ENCODE measurements at regions not wholly inside any gene's neighbourhood (a gene's known extent, or its start where the extent isn't known, plus 50 kb on each side); places are given as distances from the start of the nearest gene placed in this dataset.

DNA sequence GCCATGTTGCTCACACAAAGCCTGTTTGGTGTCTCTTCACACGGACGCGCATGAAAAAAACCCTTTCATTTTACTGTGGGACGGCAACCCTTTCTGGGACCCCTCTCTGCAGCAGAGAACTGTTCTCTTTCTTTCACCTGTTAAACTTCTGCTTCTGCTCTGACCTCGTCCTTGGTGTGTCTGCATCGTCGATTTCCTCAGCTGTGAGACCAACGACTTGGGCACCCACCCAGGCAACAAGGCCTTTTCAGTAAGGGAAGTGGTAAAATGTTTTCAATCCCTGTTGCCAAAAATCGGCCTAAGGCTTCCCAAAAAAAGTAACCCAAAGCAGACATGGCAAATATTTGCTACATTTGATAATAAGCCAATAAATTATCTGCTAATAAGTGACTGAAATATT lies 515.3 kb downstream of the IRS2 start:
- no peak for TF ChIP-seq EZH2 (IDR thresholded peaks at IDR 0.05; ENCODE audit: borderline replicate concordance, low read length)
- TF ChIP-seq, protein P1, sequence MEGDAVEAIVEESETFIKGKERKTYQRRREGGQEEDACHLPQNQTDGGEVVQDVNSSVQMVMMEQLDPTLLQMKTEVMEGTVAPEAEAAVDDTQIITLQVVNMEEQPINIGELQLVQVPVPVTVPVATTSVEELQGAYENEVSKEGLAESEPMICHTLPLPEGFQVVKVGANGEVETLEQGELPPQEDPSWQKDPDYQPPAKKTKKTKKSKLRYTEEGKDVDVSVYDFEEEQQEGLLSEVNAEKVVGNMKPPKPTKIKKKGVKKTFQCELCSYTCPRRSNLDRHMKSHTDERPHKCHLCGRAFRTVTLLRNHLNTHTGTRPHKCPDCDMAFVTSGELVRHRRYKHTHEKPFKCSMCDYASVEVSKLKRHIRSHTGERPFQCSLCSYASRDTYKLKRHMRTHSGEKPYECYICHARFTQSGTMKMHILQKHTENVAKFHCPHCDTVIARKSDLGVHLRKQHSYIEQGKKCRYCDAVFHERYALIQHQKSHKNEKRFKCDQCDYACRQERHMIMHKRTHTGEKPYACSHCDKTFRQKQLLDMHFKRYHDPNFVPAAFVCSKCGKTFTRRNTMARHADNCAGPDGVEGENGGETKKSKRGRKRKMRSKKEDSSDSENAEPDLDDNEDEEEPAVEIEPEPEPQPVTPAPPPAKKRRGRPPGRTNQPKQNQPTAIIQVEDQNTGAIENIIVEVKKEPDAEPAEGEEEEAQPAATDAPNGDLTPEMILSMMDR (conservative IDR thresholded peaks at IDR 0.05 in 1 of 2, IDR thresholded peaks at IDR 0.05 in 1 of 2; ENCODE audit: extremely low read depth in 1 of 2, insufficient read depth in 1 of 2, low read depth in 1 of 2, low read length in 2 of 2): no peak

All from mammary epithelial cell (primary cell).